Lower leg skin (tissue), 4 donors: ENCODE measurements at regions not wholly inside any gene's neighbourhood (a gene's known extent, or its start where the extent isn't known, plus 50 kb on each side); places are given as distances from the start of the nearest gene placed in this dataset.
"Not testable (repeated sequence)": the region's sequence is repeated elsewhere in the genome, so short reads cannot be mapped to it uniquely, and the experiment has no call there.

Source experiments
- DNase-seq, 2 donors: peaks; one replicate each; pipeline ENCODE4 v3.0.0-alpha.2; 2019; ENCODE audit warnings: low spot score in 2 of 2
- H3K4me3 ChIP-seq: fragments of 200-600 bp; sonication (generic); 2 replicates; pipeline ENCODE4 v1.5.1; 2017; ENCODE audit warnings: mild to moderate bottlenecking, low read depth; ENCODE audit not compliant: poor library complexity, severe bottlenecking
- CTCF ChIP-seq, 3 donors: fragments of 450-650 bp; IDR thresholded peaks; one replicate each; pipeline ENCODE4 v1.5.1; 2016; ENCODE audit warnings: antibody characterized with exemption in 3 of 3, mild to moderate bottlenecking in 3 of 3, moderate library complexity in 2 of 3
- POLR2A ChIP-seq, 2 donors: fragments of 450-650 bp; IDR thresholded peaks; one replicate each; pipeline ENCODE4 v1.6.1; 2016 to 2017; ENCODE audit warnings: antibody characterized with exemption in 2 of 2, mild to moderate bottlenecking in 1 of 2, moderate library complexity in 1 of 2
- WGBS, 2 donors: methylation state at CpG; one replicate each; pipeline ENCODE4 v1.1.5; 2018; 5-methylcytosine and 5-hydroxymethylcytosine counted together
- intact Hi-C: fragments of 100-400 bp; cut with DNase I; formaldehyde crosslinking; loops from one replicate; pipeline ENCODE4 v1.15.0; 2023; ENCODE audit warnings: low total_unique reads

GRCh38 chr17:33574942-33575445 is 281.9 kb upstream of the ASIC2 start:
- H3K4me3 ChIP-seq: no peak overlapping the region
- no peak for TF ChIP-seq POLR2A (IDR thresholded peaks at IDR 0.05)
- TF ChIP-seq CTCF (IDR thresholded peaks at IDR 0.05): no peak
- 67 to 79% methylated on average over 4 of the region's 4 CpGs for WGBS, 2 donors
- intact Hi-C loops: no loop called here
- no peak for DNase-seq

DNA sequence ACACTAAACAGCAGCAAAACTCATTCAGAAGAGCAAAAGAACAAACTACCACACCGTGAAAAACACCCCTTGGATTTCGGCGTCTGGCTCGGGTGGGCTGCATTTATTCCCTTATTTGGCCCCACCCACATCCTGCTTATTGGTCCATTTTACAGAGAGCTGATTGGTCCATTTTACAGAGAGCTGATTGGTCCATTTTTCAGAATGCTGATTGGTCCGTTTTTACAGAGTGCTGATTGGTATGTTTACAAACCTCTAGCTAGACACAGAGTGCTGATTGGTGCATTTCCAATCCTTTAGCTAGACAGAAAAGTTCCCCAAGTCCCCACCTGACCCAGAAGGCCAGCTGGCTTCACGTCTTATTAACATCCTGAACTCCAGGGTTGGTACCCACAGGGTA is 286.6 kb upstream of the ASIC2 start:
- WGBS, 2 donors: 92 to 95% methylated on average over 6 of the region's 6 CpGs
- intact Hi-C loops, H3K4me3 ChIP-seq: not testable (repeated sequence)

GRCh38 chr17:33580215-33580614 is 287.1 kb upstream of the ASIC2 start:
- no peak overlapping the region for H3K4me3 ChIP-seq
- TF ChIP-seq POLR2A (IDR thresholded peaks at IDR 0.05) (no peak), CTCF (IDR thresholded peaks at IDR 0.05) (no peak)
- WGBS, 2 donors: 92 to 93% methylated on average over 3 of the region's 3 CpGs
- DNase-seq: peak in 1 of 2 donors; percentile 34
- intact Hi-C loops: no loop called here

More for the DNA sequence above, 286.6 kb upstream of the ASIC2 start:
- DNase-seq: not testable (repeated sequence)

- 74 to 77% methylated on average over 2 of the region's 2 CpGs for WGBS, 2 donors
- intact Hi-C loops: no loop called here
- DNase-seq: no peak
Observed at GRCh38 chr17:33582661-33583060, 289.6 kb upstream of the ASIC2 start.

DNA sequence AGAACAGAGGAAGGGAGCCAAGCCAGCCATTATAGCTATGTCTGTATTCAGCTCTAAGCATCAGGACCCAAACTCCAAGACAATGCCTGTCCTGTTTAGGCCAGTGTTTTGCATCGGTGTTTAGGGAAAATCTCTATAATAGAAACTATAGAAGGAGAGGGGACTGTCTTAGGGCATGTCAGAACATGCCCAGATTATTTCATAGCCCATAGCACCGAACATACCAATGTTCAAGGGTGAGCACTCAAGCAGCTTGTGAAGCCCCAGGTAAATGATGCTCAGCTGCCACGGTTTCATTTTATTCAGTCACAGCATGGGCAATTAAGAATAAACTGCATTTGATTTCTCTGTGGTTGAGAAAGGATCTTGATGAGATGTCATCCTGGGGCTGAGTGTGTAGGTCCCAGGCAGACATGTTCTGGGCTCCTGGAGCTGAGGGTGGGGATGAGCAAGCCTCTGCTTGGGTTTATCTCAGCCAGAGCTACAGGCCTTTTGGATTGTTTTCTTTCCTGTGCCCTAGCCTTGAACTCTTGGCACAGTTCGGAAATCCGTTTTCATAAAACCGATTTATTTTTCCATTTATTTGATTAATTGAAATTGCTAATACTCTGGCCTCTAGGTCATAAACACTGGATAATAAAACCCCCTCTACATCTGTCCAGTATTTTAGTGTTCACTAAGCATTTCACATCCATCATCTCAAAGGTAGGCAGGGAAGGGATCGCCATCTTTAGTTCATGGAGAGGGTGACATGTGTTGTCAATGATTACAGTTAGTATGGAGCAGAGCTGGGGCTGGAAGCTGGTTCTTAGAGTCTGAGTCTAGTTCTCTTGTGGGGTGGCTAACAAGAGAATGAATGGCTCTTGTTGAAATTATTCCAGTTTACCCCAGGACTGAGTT is 290.7 kb upstream of the ASIC2 start:
- TF ChIP-seq POLR2A (IDR thresholded peaks at IDR 0.05) (no peak), CTCF (IDR thresholded peaks at IDR 0.05) (no peak)
- WGBS, 2 donors: 55 to 69% methylated on average over 7 of the region's 7 CpGs
- no peak overlapping the region for H3K4me3 ChIP-seq
- intact Hi-C loops: no loop called here
- DNase-seq: no peak

More at GRCh38 chr17:33582661-33583060, 289.6 kb upstream of the ASIC2 start:
- no peak for TF ChIP-seq CTCF (IDR thresholded peaks at IDR 0.05)
- TF ChIP-seq POLR2A (IDR thresholded peaks at IDR 0.05): no peak
- no peak overlapping the region for H3K4me3 ChIP-seq

DNA sequence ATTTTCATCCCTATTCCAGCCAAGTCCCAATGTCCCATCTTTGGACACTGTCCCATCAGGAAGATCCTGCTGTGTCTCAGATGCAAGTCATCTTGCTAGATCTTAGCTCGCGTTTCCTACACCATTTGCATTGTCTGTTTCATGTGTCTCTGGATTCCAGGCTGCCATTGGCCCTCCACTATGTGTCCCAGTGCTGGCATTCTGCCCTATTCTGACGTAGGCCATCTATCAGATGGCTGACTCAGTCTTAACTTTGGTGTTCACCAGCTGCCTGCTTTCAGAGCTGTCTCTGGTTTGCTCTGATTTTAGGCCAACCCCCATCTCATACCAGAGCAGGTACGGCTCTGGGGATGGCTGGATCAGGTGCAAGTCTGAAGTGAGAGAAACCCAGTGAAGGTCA is 300.9 kb upstream of the ASIC2 start:
- no peak for TF ChIP-seq POLR2A (IDR thresholded peaks at IDR 0.05)
- no peak for TF ChIP-seq CTCF (IDR thresholded peaks at IDR 0.05)
- H3K4me3 ChIP-seq: no peak overlapping the region
- DNase-seq: no peak
- intact Hi-C loops: no loop called here
- WGBS, 2 donors: 76 to 84% methylated on average over 4 of the region's 4 CpGs
